GM12878 (cell line): ENCODE measurements at regions not wholly inside any gene's neighbourhood (a gene's known extent, or its start where the extent isn't known, plus 50 kb on each side); places are given as distances from the start of the nearest gene placed in this dataset.
"Not testable (repeated sequence)": the region's sequence is repeated elsewhere in the genome, so short reads cannot be mapped to it uniquely, and the experiment has no call there.

Source experiments
- ATAC-seq: fragments of 200-7000 bp; cut with Tn5 transposase; 3 replicates; pipeline ENCODE4 v1.9.1; 2020; ENCODE audit warnings: mild to moderate bottlenecking, moderate library complexity
- BruUV-seq: library from RNA; stranded (reverse); fragments of 400-500 nt; replicated peaks from 2 replicates; lab custom pipeline; 2021; lab: Mats Ljungman, UMichigan
- CTCF ChIA-PET: fragments of 300-600 bp; sonication (Branson Sonifier 250); formaldehyde crosslinking; extraction: SDS; loops from one replicate; lab custom pipeline; 2021; ENCODE audit warnings: inconsistent platforms; lab: Yijun Ruan, JAX
- POLR2A ChIA-PET: fragments of 350-600 bp; formaldehyde crosslinking; extraction: SDS; loops from one replicate; lab custom pipeline; 2021; ENCODE audit warnings: inconsistent platforms; lab: Charles Lee
- RAD21 ChIA-PET: fragments of 300-600 bp; sonication (Branson Sonifier 250); formaldehyde crosslinking; loops from one replicate; lab custom pipeline; 2023; ENCODE audit warnings: antibody characterized with exemption; ENCODE audit not compliant: unreplicated experiment; lab: Charles Lee
- SMC1A ChIA-PET: fragments of 300-600 bp; sonication (Branson Sonifier 250); formaldehyde crosslinking; loops from one replicate; lab custom pipeline; 2023; ENCODE audit not compliant: unreplicated experiment, uncharacterized antibody; lab: Charles Lee
- DNase-seq: peaks from one replicate; pipeline ENCODE4 v3.0.0-alpha.2; 2011; ENCODE audit warnings: low read depth, low spot score
- FAIRE-seq: peaks from 3 replicates; lab custom pipeline; 2011; peaks lifted over from hg19 to GRCh38; lab: Jason Lieb, UNC
- H2AFZ ChIP-seq: 2 replicates; pipeline ENCODE4 v1.6.0; 2011; ENCODE audit warnings: low read depth, low read length, control low read depth; ENCODE audit not compliant: control insufficient read depth
- H3K27ac ChIP-seq: 2 replicates; pipeline ENCODE4 v1.5.1; 2011; ENCODE audit warnings: control low read depth; ENCODE audit not compliant: control insufficient read depth, insufficient read depth
- H3K27me3 ChIP-seq, 2 experiments: replicated peaks in 1 of 2; 2 replicates each; pipeline versions ENCODE4 v1.6.0 to v1.6.1; 2011; ENCODE audit warnings: low read length in 1 of 2; ENCODE audit not compliant: control insufficient read depth in 2 of 2, insufficient read depth in 2 of 2
- H3K36me3 ChIP-seq, 2 experiments: 2 replicates each; pipeline ENCODE4 v1.5.1; 2011; ENCODE audit warnings: low read length in 1 of 2; ENCODE audit not compliant: control insufficient read depth in 2 of 2, insufficient read depth in 2 of 2
- H3K4me1 ChIP-seq: 2 replicates; pipeline ENCODE4 v1.6.1; 2011; ENCODE audit warnings: mild to moderate bottlenecking, low read length, moderate library complexity, mixed read lengths; ENCODE audit not compliant: control insufficient read depth, insufficient read depth
- H3K4me2 ChIP-seq: 2 replicates; pipeline ENCODE4 v1.6.0; 2011; ENCODE audit warnings: control low read depth; ENCODE audit not compliant: control insufficient read depth, insufficient read depth
- H3K4me3 ChIP-seq: fragments of 200-600 bp; sonication (generic); 2 replicates; pipeline ENCODE4 v1.5.1; 2016
- H3K79me2 ChIP-seq: 2 replicates; pipeline ENCODE4 v1.6.0; 2011; ENCODE audit warnings: low read length; ENCODE audit not compliant: control insufficient read depth, insufficient read depth
- H3K9ac ChIP-seq: 2 replicates; pipeline ENCODE4 v1.8.0; 2011; ENCODE audit warnings: low read length, control low read depth, mixed read lengths; ENCODE audit not compliant: control insufficient read depth, insufficient read depth
- H3K9me3 ChIP-seq: replicated peaks from 3 replicates; pipeline ENCODE4 v1.5.1; 2011; ENCODE audit warnings: mild to moderate bottlenecking, low read length; ENCODE audit not compliant: control insufficient read depth, insufficient read depth
- H4K20me1 ChIP-seq: 2 replicates; pipeline ENCODE4 v1.6.0; 2011; ENCODE audit not compliant: control insufficient read depth, insufficient read depth
- EP300 ChIP-seq, 2 experiments: fragments of 150-350 bp in 1 of 2; IDR thresholded peaks; 2 replicates each; pipeline ENCODE4 v1.6.1; 2011 to 2012; ENCODE audit warnings: low read depth in 2 of 2, low read length in 2 of 2, borderline replicate concordance in 1 of 2, improper control_type of control experiment in 1 of 2, inconsistent platforms in 1 of 2; ENCODE audit not compliant: control insufficient read depth in 1 of 2
- MYC ChIP-seq: IDR thresholded peaks from 2 replicates; pipeline ENCODE4 v1.6.1; 2011; ENCODE audit warnings: mild to moderate bottlenecking, low read length, moderate library complexity, inconsistent platforms; ENCODE audit not compliant: insufficient read depth, insufficient replicate concordance, insufficient read length, severe bottlenecking
- RAD21 ChIP-seq: IDR thresholded peaks from 2 replicates; pipeline ENCODE4 v1.6.1; 2011; ENCODE audit warnings: mild to moderate bottlenecking, low read depth, low read length, moderate library complexity; ENCODE audit not compliant: insufficient read depth
- RBBP5 ChIP-seq: fragments of 200-600 bp; sonication (generic); conservative IDR thresholded peaks from 2 replicates; pipeline ENCODE4 v1.6.1; 2016
- WGBS: methylation state at CpG from one replicate; pipeline ENCODE4 v1.1.6; 2016; ENCODE audit warnings: low lambda C conversion rate; ENCODE audit not compliant: insufficient replicate concordance, insufficient coverage; ENCODE audit errors: missing lambda C conversion rate; 5-methylcytosine and 5-hydroxymethylcytosine counted together
- in situ Hi-C: fragments of 300-500 bp; cut with MboI; formaldehyde crosslinking; loops from 9 replicates; pipeline ENCODE4 v1.14.3; 2018; ENCODE audit warnings: mixed read lengths
- intact Hi-C: fragments of 100-400 bp; cut with micrococcal nuclease; formaldehyde crosslinking; loops from one replicate; pipeline ENCODE4 v1.14.2; 2022; ENCODE audit not compliant: unreplicated experiment
- TF ChIP-seq, protein P1 (sequence below), 3 experiments: IDR thresholded peaks in 2 of 3; conservative IDR thresholded peaks in 1 of 3; 2 replicates each; pipeline ENCODE4 v1.5.1; 2011; ENCODE audit warnings: low read depth in 3 of 3, low read length in 3 of 3, mild to moderate bottlenecking in 3 of 3, control low read depth in 2 of 3, moderate library complexity in 2 of 3, inconsistent platforms in 1 of 3, mixed read lengths in 1 of 3; ENCODE audit not compliant: control insufficient read depth in 2 of 3, insufficient read depth in 1 of 3; ENCODE audit errors: extremely low read depth in 1 of 3

DNA sequence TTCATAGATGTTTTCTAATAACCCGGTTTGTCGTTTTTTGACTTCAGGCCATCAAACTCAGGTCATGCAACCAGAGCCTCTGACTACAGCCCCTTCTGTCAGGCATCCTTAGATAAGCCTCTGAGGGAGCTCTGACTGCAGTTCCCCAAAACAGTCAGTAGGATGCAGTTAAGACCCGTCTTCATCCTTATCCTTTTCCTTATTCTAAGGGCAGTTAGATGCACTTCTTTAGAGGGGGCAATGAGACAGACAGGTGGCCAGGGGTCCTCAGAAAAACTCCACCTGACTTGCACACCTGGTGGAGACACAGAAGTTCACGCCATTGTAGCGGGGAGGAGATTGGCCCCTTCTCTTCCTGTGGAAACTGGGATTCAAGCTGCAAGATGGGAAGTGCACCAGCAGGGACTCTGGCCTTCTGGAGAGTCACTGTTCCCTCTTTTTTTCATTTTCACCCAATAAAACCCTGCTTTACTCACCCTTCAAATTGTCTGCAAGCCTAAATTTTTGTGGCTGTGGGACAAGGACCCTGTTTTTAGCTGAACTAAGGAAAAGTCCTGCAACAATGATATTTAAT lies 104.8 kb upstream of the TFPI start:
- SMC1A ChIA-PET: no interaction called here
- 23% methylated on average over 5 of the region's 5 CpGs for WGBS
- peak; percentile 64 for ATAC-seq
- intact Hi-C loops: no loop called here
- Histone ChIP-seq H3K79me2 (no peaks in the 10 kb centered on the region), H3K27me3 (no peaks in the 10 kb centered on the region), H3K9ac (no peak overlapping the region), H2AFZ (no peak overlapping the region), H3K4me3 (no peak overlapping the region), H3K36me3 (no peaks in the 10 kb centered on the region), H3K9me3 (no peaks in the 10 kb centered on the region), H4K20me1 (no peaks in the 10 kb centered on the region), H3K4me2 (no peak overlapping the region), H3K4me1 (no peaks in the 10 kb centered on the region), H3K27ac (no peak overlapping the region)
- CTCF ChIA-PET: interaction anchor here (0.7 to 0.8 kb wide), 2 partner anchors 185 to 1295 kb away, joined by 3 read pairs; no protein-coding TSS in a partner anchor
- BruUV-seq: no TSS peak
- POLR2A ChIA-PET: no interaction called here
- in situ Hi-C loops: no loop called here
- TF ChIP-seq EP300 (IDR thresholded peaks at IDR 0.05; ENCODE audit: borderline replicate concordance in 1 of 2, control insufficient read depth in 1 of 2, low read depth in 2 of 2, low read length in 2 of 2): no peak
- no peak for TF ChIP-seq MYC
- TF ChIP-seq RBBP5: no peak
- TF ChIP-seq, protein P1, sequence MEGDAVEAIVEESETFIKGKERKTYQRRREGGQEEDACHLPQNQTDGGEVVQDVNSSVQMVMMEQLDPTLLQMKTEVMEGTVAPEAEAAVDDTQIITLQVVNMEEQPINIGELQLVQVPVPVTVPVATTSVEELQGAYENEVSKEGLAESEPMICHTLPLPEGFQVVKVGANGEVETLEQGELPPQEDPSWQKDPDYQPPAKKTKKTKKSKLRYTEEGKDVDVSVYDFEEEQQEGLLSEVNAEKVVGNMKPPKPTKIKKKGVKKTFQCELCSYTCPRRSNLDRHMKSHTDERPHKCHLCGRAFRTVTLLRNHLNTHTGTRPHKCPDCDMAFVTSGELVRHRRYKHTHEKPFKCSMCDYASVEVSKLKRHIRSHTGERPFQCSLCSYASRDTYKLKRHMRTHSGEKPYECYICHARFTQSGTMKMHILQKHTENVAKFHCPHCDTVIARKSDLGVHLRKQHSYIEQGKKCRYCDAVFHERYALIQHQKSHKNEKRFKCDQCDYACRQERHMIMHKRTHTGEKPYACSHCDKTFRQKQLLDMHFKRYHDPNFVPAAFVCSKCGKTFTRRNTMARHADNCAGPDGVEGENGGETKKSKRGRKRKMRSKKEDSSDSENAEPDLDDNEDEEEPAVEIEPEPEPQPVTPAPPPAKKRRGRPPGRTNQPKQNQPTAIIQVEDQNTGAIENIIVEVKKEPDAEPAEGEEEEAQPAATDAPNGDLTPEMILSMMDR (IDR thresholded peaks at IDR 0.05 in 2 of 3, conservative IDR thresholded peaks at IDR 0.05 in 1 of 3; ENCODE audit: control insufficient read depth in 2 of 3, extremely low read depth in 1 of 3, insufficient read depth in 1 of 3, low read depth in 3 of 3, low read length in 3 of 3): peak; percentile 11 to 23 (median 17); a peak in 2 of 6 replicates
- TF ChIP-seq RAD21: 0 out of 2 replicates have a peak, but pooled peaks have one; percentile 22
- RAD21 ChIA-PET: interaction anchor here (1.6 kb wide), 1 partner anchor 78 kb away, joined by 5 read pairs; no protein-coding TSS in a partner anchor
- no peak for DNase-seq
- FAIRE-seq: no peak

DNA sequence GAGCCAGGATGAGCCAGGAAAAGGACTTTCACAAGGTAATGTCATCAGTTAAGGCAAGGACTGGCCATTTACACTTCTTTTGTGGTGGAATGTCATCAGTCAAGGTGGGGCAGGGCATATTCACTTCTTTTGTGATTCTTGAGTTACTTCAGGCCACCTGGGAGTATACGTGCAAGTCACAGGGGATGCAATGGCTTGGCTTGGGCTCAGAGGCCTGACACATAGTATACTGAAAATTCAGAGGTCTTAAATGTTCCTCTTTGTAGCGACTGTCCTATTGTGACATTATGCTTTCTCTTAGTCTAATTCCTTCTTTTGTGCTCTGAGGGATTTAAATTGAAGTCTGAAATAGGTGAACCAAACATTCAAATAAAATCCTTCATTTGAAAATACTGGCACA lies 121.8 kb upstream of the TFPI start:
- H3K27ac ChIP-seq, RAD21 ChIA-PET, H4K20me1 ChIP-seq, H3K4me2 ChIP-seq, in situ Hi-C loops, DNase-seq, H3K36me3 ChIP-seq, H3K27me3 ChIP-seq, BruUV-seq, POLR2A ChIA-PET, H3K4me3 ChIP-seq, H3K9me3 ChIP-seq, intact Hi-C loops, H2AFZ ChIP-seq, FAIRE-seq, H3K9ac ChIP-seq, H3K79me2 ChIP-seq, ATAC-seq, CTCF ChIA-PET, H3K4me1 ChIP-seq, SMC1A ChIA-PET: not testable (repeated sequence)
- WGBS: 2% methylated on average over 2 of the region's 2 CpGs
